Breast epithelium (tissue), 4 donors: ENCODE measurements at regions not wholly inside any gene's neighbourhood (a gene's known extent, or its start where the extent isn't known, plus 50 kb on each side); places are given as distances from the start of the nearest gene placed in this dataset.

Source experiments
- DNase-seq, 2 donors: peaks; one replicate each; pipeline ENCODE4 v3.0.0-alpha.2; 2019; ENCODE audit warnings: low spot score in 2 of 2
- H3K27ac ChIP-seq, 2 donors: fragments of 200-600 bp; sonication (generic) in 1 of 2; one replicate each; pipeline ENCODE4 v1.5.1; 2016 to 2019; ENCODE audit warnings: mild to moderate bottlenecking in 1 of 2
- H3K27me3 ChIP-seq, 2 donors: fragments of 200-600 bp; sonication (generic) in 1 of 2; one replicate each; pipeline versions ENCODE4 v1.5.1 to v1.6.0; 2017 to 2019; ENCODE audit warnings: control low read depth in 1 of 2, mild to moderate bottlenecking in 1 of 2
- H3K36me3 ChIP-seq: fragments of 200-600 bp; one replicate; pipeline ENCODE4 v1.5.1; 2019
- H3K4me1 ChIP-seq, 2 donors: fragments of 200-600 bp; sonication (generic); one replicate each; pipeline ENCODE4 v1.5.1; 2016 to 2019; ENCODE audit warnings: control low read depth in 1 of 2
- H3K4me3 ChIP-seq, 3 donors: fragments of 200-600 bp; sonication (generic); 1 replicate in 2 of 3; 2 replicates in 1 of 3; pipeline ENCODE4 v1.5.1; 2016 to 2019; ENCODE audit warnings: mild to moderate bottlenecking in 3 of 3, moderate library complexity in 2 of 3
- H3K9me3 ChIP-seq, 2 donors: fragments of 200-600 bp; sonication (generic) in 1 of 2; one replicate each; pipeline ENCODE4 v1.5.1; 2016 to 2019; ENCODE audit warnings: control low read depth in 1 of 2
- CTCF ChIP-seq, 3 donors: fragments of 450-650 bp; IDR thresholded peaks; one replicate each; pipeline ENCODE4 v1.5.1; 2016 to 2017; ENCODE audit warnings: antibody characterized with exemption in 3 of 3, mild to moderate bottlenecking in 3 of 3, moderate library complexity in 3 of 3
- POLR2A ChIP-seq: fragments of 450-650 bp; IDR thresholded peaks from one replicate; pipeline ENCODE4 v1.6.1; 2016; ENCODE audit warnings: antibody characterized with exemption, mild to moderate bottlenecking, moderate library complexity
- POLR2AphosphoS5 ChIP-seq, 3 donors: sonication (generic); formaldehyde crosslinking; IDR thresholded peaks; one replicate each; pipeline ENCODE4 v1.6.1; 2017; ENCODE audit warnings: antibody characterized with exemption in 3 of 3
- intact Hi-C: fragments of 100-400 bp; cut with DNase I; formaldehyde crosslinking; loops from one replicate; pipeline ENCODE4 v1.15.1; 2023; ENCODE audit warnings: low total_unique reads

- H3K36me3 ChIP-seq: no peaks in the 10 kb centered on the region
- no peaks in the 10 kb centered on the region for H3K27me3 ChIP-seq
- no peak for DNase-seq
- no peak overlapping the region for H3K27ac ChIP-seq
- no peaks in the 10 kb centered on the region for H3K4me1 ChIP-seq
- intact Hi-C loops: no loop called here
- no peak for TF ChIP-seq POLR2A
- TF ChIP-seq POLR2AphosphoS5 (IDR thresholded peaks at IDR 0.05): no peak
- TF ChIP-seq CTCF (IDR thresholded peaks at IDR 0.05): no peak
- no peaks in the 10 kb centered on the region for H3K9me3 ChIP-seq
- H3K4me3 ChIP-seq: no peak overlapping the region
Observed at GRCh38 chr4:71136071-71136470, 142.6 kb downstream of the DCK start.

- TF ChIP-seq POLR2A (no peak), CTCF (IDR thresholded peaks at IDR 0.05) (no peak), POLR2AphosphoS5 (IDR thresholded peaks at IDR 0.05) (no peak)
- Histone ChIP-seq H3K4me3 (no peak overlapping the region), H3K9me3 (no peaks in the 10 kb centered on the region), H3K27ac (no peak overlapping the region), H3K36me3 (no peaks in the 10 kb centered on the region), H3K27me3 (no peaks in the 10 kb centered on the region), H3K4me1 (no peaks in the 10 kb centered on the region)
- intact Hi-C loops: no loop called here
- no peak for DNase-seq
Observed at GRCh38 chr4:71138007-71138615, 144.7 kb downstream of the DCK start.

- H3K4me3 ChIP-seq: no peak overlapping the region
- intact Hi-C loops: no loop called here
- no peak overlapping the region for H3K27ac ChIP-seq
Observed at GRCh38 chr4:71140563-71140962, 147.1 kb downstream of the DCK start.

GRCh38 chr4:71141125-71141524, 147.7 kb downstream of the DCK start:
- H3K4me3 ChIP-seq: no peak overlapping the region

More at GRCh38 chr4:71140563-71140962, 147.1 kb downstream of the DCK start:
- Histone ChIP-seq H3K9me3 (no peaks in the 10 kb centered on the region), H3K36me3 (no peaks in the 10 kb centered on the region), H3K27me3 (no peaks in the 10 kb centered on the region), H3K4me1 (no peaks in the 10 kb centered on the region)
- TF ChIP-seq POLR2A: no peak
- no peak for DNase-seq

GRCh38 chr4:71147261-71147660, 153.8 kb downstream of the DCK start:
- H3K27ac ChIP-seq: no peak overlapping the region

More at GRCh38 chr4:71141125-71141524, 147.7 kb downstream of the DCK start:
- Histone ChIP-seq H3K4me1 (no peaks in the 10 kb centered on the region), H3K27me3 (no peaks in the 10 kb centered on the region), H3K9me3 (no peaks in the 10 kb centered on the region), H3K36me3 (no peaks in the 10 kb centered on the region), H3K27ac (no peak overlapping the region)
- TF ChIP-seq POLR2AphosphoS5 (IDR thresholded peaks at IDR 0.05) (no peak), POLR2A (no peak), CTCF (IDR thresholded peaks at IDR 0.05) (no peak)
- DNase-seq: no peak
- intact Hi-C loops: no loop called here

GRCh38 chr4:71148545-71148944, 155.1 kb downstream of the DCK start:
- H3K36me3 ChIP-seq: no peaks in the 10 kb centered on the region
- TF ChIP-seq CTCF (IDR thresholded peaks at IDR 0.05) (no peak), POLR2A (no peak), POLR2AphosphoS5 (IDR thresholded peaks at IDR 0.05) (no peak)
- H3K27ac ChIP-seq: no peak overlapping the region
- no peak overlapping the region for H3K4me3 ChIP-seq
- no peaks in the 10 kb centered on the region for H3K27me3 ChIP-seq
- H3K9me3 ChIP-seq: no peaks in the 10 kb centered on the region
- no peak for DNase-seq
- no peaks in the 10 kb centered on the region for H3K4me1 ChIP-seq
- intact Hi-C loops: no loop called here

More at GRCh38 chr4:71147261-71147660, 153.8 kb downstream of the DCK start:
- Histone ChIP-seq H3K9me3 (no peaks in the 10 kb centered on the region), H3K4me3 (no peak overlapping the region), H3K27me3 (no peaks in the 10 kb centered on the region), H3K36me3 (no peaks in the 10 kb centered on the region), H3K4me1 (no peaks in the 10 kb centered on the region)
- no peak for DNase-seq
- intact Hi-C loops: no loop called here
- TF ChIP-seq POLR2AphosphoS5 (IDR thresholded peaks at IDR 0.05) (no peak), POLR2A (no peak)
